ENCODE measurements at regions not wholly inside any gene's neighbourhood (a gene's known extent, or its start where the extent isn't known, plus 50 kb on each side); places are given as distances from the start of the nearest gene placed in this dataset.
"Not testable (repeated sequence)": the region's sequence is repeated elsewhere in the genome, so short reads cannot be mapped to it uniquely, and the experiment has no call there.

GRCh38 chr7:68712956-68713495 is 885.2 kb upstream of the AUTS2 start:
- DNase-seq (ENCODE audit: low read depth): no peak

DNA sequence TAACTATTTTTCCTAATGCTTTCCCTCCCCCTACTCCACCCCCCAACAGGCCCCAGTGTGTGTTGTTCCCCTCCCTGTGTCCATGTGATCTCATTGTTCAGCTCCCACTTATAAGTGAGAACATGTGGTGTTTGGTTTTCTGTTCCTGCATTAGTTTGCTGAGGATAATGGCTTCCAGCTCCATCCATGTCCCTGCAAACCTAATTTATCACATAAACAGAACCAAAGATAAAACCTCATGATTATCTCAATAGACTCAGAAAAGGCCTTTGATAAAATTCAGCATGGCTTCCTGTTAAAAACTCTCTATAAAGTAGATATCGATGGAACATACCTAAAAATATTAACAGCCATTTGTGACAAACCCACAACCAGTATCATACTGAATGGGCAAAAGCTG is 884.1 kb upstream of the AUTS2 start:
- DNase-seq (ENCODE audit: low read depth): not testable (repeated sequence)

- no peak for DNase-seq (ENCODE audit: low read depth)
Observed at GRCh38 chr7:68715907-68716306, 882.4 kb upstream of the AUTS2 start.

- DNase-seq (ENCODE audit: low read depth): no peak
Observed at GRCh38 chr7:68717176-68717575, 881.1 kb upstream of the AUTS2 start.

DNA sequence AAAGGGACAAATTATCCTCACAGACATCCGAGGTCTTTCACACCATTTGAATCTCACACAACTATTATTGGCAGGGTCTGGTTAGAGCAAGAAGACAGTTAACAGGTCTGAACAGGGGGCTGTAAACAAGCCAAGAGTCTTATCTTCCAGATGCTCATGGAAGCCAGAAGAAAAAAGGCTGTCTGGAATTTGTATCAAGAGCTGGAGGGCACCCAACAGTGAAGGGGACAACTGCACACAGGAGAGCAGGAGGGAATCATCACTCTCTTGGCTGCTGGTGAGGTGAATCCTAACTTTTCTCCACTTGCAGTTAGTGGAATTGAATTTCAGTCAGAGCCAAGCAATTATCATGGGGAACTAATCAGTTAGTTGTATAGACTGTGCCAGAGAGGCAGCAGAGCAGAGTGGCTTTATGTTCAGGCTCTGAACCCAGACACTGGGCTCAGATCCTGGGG is 880.2 kb upstream of the AUTS2 start:
- no peak for DNase-seq (ENCODE audit: low read depth)

DNA sequence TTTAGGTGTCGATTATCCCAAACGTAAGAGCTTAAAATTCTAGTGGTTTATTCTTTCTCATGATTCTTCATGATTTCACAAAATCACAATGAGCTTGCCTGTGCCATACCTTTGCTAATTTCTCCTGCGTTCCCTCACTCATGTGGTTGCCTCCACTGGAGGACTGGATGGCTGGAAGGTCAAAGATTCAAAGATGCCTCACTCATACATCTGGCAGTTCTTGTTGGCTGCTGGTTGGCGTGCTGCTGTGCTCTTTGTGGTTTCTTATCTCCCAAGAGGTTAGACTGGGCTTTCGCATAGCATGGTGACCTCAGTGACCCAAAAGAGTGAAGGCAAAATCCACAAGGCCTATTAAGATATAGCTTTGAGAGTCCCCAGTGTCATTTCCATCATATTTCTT is 877.6 kb upstream of the AUTS2 start:
- DNase-seq (ENCODE audit: low read depth): no peak

GRCh38 chr7:68722044-68722443 is 876.2 kb upstream of the AUTS2 start:
- DNase-seq (ENCODE audit: low read depth): no peak

- DNase-seq (ENCODE audit: low read depth): no peak
Observed at GRCh38 chr7:68724965-68725364, 873.3 kb upstream of the AUTS2 start.

DNA sequence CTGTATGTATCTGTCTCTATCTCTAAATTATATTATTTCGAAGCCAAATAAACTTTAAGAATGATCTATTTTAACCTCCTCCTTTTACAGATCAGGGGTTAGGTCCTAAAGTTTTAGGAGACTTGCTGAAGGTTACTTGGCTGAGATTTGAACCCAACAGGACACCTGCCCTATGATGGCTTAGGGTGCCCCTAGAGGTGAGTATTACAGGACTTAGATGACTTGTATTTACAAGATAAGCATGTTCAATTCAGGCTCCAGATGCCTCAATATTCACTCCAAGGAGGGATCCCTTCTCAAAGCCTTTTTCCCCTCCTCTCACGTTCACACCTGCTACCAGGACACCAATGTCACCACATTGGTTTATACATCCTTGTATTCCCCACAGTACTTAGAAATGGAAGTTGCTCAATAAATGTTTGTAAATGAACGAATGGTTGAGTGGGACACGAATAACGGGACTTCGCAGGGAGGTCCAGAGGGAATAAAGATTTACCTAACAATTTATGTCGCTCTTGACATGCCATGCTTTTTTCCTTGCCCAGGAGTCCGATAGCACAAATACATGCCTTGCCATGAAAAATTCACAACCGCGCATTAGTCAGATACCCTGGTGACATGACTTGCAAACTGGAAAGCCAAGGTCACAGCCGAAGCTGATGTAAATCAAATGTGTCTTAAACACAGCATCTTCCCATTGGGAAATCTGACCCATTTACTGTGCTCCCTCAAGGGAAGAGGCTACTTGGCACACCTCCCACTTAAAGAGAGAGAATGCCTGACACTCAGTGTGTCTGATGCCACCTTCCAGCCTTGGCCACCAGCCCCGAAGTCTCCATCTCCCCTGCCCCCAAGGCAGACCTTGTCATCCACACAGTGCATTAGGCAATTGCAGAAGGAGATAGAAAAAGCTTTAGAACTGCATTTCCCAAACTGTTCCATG is 872.2 kb upstream of the AUTS2 start:
- DNase-seq (ENCODE audit: low read depth): no peak

- not testable (repeated sequence) for DNase-seq (ENCODE audit: low read depth)
Observed at GRCh38 chr7:68728720-68729119, 869.6 kb upstream of the AUTS2 start.

DNA sequence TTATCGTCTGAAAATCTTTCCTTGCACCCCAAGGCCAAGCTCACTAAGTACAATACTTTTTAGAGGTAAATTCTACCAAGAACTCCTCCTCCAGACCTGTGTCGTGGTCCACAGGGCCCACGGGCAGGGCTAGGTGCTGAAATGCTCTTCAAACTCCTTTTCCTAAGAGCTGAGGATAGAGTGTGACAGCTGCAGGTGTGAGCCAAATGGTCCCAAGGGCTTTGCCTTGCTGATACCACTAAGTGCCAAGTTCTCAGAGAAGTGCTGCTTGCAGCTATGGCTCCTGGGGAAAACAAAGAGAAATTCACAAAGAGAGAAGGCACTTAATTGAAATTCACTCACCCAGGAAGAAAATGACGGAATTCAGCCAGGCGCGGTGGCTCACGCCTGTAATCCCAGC is 868.9 kb upstream of the AUTS2 start:
- DNase-seq (ENCODE audit: low read depth): no peak

DNA sequence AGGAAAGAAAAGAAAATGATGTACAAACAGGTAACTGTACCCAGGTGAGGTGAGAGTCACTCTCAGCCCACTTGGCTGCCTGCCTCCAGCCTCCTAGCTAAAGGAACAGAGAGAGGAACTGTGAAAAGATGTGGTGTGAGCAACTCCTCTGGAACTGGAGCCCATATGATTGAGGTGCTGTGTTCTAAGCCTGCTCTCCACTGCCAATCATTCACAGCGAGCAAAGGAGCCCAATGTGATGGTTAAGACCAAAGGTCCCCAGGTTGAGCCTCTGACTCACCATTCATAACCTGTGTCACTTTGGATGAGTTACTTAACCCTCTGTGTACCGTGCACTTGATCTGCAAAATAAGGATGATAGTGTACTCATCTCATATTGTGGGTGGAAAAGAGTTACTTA is 868.1 kb upstream of the AUTS2 start:
- no peak for DNase-seq (ENCODE audit: low read depth)

GRCh38 chr7:68730964-68731363 is 867.3 kb upstream of the AUTS2 start:
- no peak for DNase-seq (ENCODE audit: low read depth)

DNA sequence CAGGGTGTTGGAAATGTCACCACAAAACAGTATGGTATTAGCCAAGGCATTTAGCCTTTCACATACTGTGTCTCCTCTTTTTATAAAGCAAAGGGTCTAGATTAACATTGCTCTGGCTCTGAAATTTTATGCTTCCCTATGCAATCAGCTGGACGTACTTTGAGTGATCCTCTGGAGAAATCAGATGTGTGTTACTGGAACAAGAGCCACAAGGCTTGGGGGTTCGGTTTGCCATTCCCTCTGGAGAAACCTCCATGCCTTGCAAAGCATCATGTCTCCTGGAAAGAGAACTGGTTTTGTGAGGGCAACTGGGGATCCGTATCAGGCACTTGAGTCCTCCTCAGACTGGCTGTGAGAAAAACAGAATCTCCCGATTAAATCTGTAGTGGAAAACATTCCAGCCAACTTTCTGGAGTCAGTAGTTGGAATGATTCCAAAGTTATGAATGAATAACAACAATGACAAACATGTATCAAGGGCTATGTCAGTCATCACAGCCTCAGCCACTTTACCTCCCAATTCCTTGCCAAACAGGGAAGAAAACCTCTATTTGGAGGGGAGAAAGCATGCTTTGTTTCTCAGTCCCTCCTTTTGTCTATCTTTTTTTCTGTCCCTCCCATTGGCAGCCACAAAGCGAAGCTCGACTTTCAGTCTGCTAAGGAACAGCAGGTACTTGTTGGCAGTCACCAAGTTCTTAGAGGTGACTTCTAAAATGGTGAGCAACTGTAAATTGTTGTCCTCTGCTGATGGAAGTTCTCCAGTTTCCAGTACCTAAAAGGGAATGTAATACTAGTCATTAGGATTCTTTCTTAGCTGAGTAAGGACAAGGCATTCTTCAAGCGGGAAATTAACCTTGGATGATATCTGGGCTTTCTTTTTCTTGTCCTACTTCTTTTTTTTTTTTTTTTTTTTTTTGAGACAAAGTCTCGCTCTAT is 864.8 kb upstream of the AUTS2 start:
- DNase-seq (ENCODE audit: low read depth): no peak

GRCh38 chr7:68734431-68734830 is 863.8 kb upstream of the AUTS2 start:
- no peak for DNase-seq (ENCODE audit: low read depth)

- no peak for DNase-seq (ENCODE audit: low read depth)
Observed at GRCh38 chr7:68739306-68739705, 859.0 kb upstream of the AUTS2 start.

GRCh38 chr7:68744036-68744435 is 854.2 kb upstream of the AUTS2 start:
- DNase-seq (ENCODE audit: low read depth): no peak

GRCh38 chr7:68748934-68749900 is 849.1 kb upstream of the AUTS2 start:
- DNase-seq (ENCODE audit: low read depth): no peak

DNA sequence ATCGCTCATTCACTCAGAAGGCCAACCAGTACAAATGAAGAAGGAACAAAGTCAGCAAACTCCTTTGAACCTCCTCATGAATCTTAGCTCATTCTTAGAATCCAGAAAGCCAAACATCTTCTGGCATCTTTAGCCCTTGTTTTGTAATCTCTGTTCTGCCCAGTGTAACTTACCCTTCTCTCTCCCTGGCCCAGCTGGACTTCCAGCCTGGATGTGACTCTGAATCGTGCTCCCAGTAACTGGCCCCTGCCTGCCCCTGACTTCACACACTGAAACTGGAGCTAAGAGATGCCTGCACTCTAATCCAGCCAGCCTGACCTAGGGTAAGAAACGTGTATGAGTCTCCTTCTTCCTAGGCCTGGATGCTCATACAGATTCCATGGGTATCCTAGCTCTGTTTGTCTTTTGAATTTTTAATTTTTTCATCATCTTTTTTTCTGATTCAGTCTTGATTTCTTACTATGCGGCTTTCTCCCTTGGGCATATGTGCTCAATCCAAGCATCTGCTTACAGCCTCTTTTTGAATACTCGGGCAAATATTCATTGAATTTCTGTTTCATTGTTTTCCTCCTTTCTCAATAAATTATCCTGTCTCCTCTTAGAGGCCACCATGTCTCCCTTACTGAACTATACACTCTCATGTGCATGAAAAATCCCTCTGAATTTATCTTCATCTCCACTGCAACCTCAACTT is 845.6 kb upstream of the AUTS2 start:
- no peak for DNase-seq (ENCODE audit: low read depth)

DNA sequence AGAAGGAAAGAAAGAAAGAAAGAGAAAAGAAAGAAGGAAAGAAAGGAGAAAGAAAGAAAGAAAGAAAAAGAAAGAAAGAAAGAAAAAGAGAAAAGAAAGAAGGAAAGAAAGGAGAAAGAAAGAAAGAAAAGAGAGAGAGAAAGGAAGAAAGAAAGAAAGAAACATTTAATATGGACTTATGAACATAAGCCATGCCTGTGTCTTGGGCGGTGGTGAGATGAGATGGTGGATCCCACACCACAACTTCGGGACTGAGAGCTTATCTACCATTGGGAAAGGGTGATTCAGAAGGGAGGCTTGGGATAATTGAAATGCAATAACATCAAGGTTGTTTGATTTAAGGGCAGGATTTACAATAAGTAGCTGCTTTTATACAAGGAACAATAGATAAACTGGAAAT is 843.9 kb upstream of the AUTS2 start:
- no peak for DNase-seq (ENCODE audit: low read depth)

All from fibroblast of gingiva (primary cell).